ENCODE measurements at regions not wholly inside any gene's neighbourhood (a gene's known extent, or its start where the extent isn't known, plus 50 kb on each side); places are given as distances from the start of the nearest gene placed in this dataset.

GRCh38 chr2:136215449-136215848 is 97.5 kb upstream of the CXCR4 start:
- Mint-ChIP-seq H3K4me1 (peaks cover 17% of the 10 kb centered on the region), H3K36me3 (ENCODE audit: low read depth) (no peaks in the 10 kb centered on the region), H3K4me3 (no peak overlapping the region), H3K27me3 (no peaks in the 10 kb centered on the region), H3K27ac (peak overlapping the region; percentile 16)
- ATAC-seq = no peak
- H3K9me3 ChIP-seq (ENCODE audit: control insufficient read depth, low read length, poor library complexity, severe bottlenecking) = no peaks in the 10 kb centered on the region
- no peak for DNase-seq

- H3K4me1 Mint-ChIP-seq = peaks cover 17% of the 10 kb centered on the region
- no peak for DNase-seq
Observed at GRCh38 chr2:136214307-136215200, 96.6 kb upstream of the CXCR4 start.

GRCh38 chr2:136213836-136214235 is 95.9 kb upstream of the CXCR4 start:
- ATAC-seq (no peak), DNase-seq (no peak)
- H3K9me3 ChIP-seq (ENCODE audit: control insufficient read depth, low read length, poor library complexity, severe bottlenecking) = no peaks in the 10 kb centered on the region
- no peak overlapping the region for H3K4me3 Mint-ChIP-seq
- peak overlapping the region; percentile 90 for H3K27ac Mint-ChIP-seq
- H3K36me3 Mint-ChIP-seq (ENCODE audit: low read depth) = no peaks in the 10 kb centered on the region
- H3K27me3 Mint-ChIP-seq = no peaks in the 10 kb centered on the region
- peaks cover 17% of the 10 kb centered on the region for H3K4me1 Mint-ChIP-seq

More at GRCh38 chr2:136214307-136215200, 96.6 kb upstream of the CXCR4 start:
- Mint-ChIP-seq H3K4me3 (no peak overlapping the region), H3K27me3 (no peaks in the 10 kb centered on the region), H3K27ac (peak overlapping the region; percentile 90), H3K36me3 (ENCODE audit: low read depth) (no peaks in the 10 kb centered on the region)
- no peaks in the 10 kb centered on the region for H3K9me3 ChIP-seq (ENCODE audit: control insufficient read depth, low read length, poor library complexity, severe bottlenecking)
- ATAC-seq = peak; percentile 37

GRCh38 chr2:136212426-136213378 is 94.8 kb upstream of the CXCR4 start:
- Mint-ChIP-seq H3K27ac (peak overlapping the region; percentile 90), H3K4me3 (peak overlapping the region; percentile 13), H3K4me1 (peaks cover 15% of the 10 kb centered on the region), H3K36me3 (ENCODE audit: low read depth) (no peaks in the 10 kb centered on the region), H3K27me3 (no peaks in the 10 kb centered on the region)
- peak; percentile 82 for ATAC-seq
- H3K9me3 ChIP-seq (ENCODE audit: control insufficient read depth, low read length, poor library complexity, severe bottlenecking) = no peaks in the 10 kb centered on the region
- no peak for DNase-seq

DNA sequence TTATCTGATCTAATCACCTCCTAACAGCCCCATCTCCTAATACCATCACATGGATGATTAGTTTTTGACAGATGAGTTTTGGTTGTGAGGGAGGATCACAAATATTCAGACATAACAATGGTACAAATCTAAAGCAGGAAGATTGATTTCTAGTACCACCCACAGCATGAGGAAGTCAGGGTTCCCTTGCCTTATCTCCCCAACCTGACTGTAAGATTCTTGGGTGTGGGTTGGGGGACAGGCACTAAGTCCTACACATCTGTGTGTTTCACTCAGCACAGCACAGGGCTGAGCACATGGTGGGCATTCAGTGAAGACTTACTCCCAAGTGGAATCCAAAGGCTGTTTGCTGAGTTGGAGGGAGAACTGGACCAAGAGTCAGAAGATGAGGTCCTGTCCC is 93.8 kb upstream of the CXCR4 start:
- Mint-ChIP-seq H3K4me1 (peaks cover 19% of the 10 kb centered on the region), H3K27ac (peak overlapping the region; percentile 90), H3K4me3 (no peak overlapping the region), H3K27me3 (no peaks in the 10 kb centered on the region), H3K36me3 (ENCODE audit: low read depth) (no peaks in the 10 kb centered on the region)
- ATAC-seq = no peak
- H3K9me3 ChIP-seq (ENCODE audit: control insufficient read depth, low read length, poor library complexity, severe bottlenecking) = no peaks in the 10 kb centered on the region
- no peak for DNase-seq

DNA sequence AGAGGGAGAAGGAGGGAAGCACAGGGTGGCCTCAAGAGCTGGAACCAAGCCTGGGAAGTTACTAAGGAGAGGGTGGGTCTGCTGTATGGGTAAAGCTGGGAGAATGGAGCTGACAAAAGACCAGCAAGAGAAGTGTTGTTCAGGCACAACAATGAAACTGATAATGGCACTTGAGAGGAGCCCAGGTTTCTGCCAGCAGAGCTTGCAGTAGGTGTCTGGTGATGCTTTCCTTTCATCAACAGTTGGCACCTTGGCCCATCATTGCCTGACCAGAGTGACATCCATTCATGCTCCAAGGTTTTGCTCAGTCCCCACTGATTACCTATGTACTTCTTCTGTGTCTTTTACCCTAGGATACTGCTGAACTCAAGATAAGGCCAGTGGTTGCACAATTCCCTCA is 92.9 kb upstream of the CXCR4 start:
- H3K27ac Mint-ChIP-seq = no peak overlapping the region

GRCh38 chr2:136210455-136210805 is 92.5 kb upstream of the CXCR4 start:
- Mint-ChIP-seq H3K36me3 (ENCODE audit: low read depth) (no peaks in the 10 kb centered on the region), H3K4me3 (no peak overlapping the region), H3K27ac (no peak overlapping the region), H3K27me3 (no peaks in the 10 kb centered on the region), H3K4me1 (peaks cover 16% of the 10 kb centered on the region)
- DNase-seq = no peak
- ATAC-seq = no peak
- H3K9me3 ChIP-seq (ENCODE audit: control insufficient read depth, low read length, poor library complexity, severe bottlenecking) = no peaks in the 10 kb centered on the region

More for the DNA sequence above, 92.9 kb upstream of the CXCR4 start:
- no peak for DNase-seq
- H3K4me3 Mint-ChIP-seq = no peak overlapping the region
- no peaks in the 10 kb centered on the region for H3K9me3 ChIP-seq (ENCODE audit: control insufficient read depth, low read length, poor library complexity, severe bottlenecking)
- no peak for ATAC-seq
- H3K36me3 Mint-ChIP-seq (ENCODE audit: low read depth) = no peaks in the 10 kb centered on the region
- H3K27me3 Mint-ChIP-seq = no peaks in the 10 kb centered on the region
- H3K4me1 Mint-ChIP-seq = peaks cover 16% of the 10 kb centered on the region

DNA sequence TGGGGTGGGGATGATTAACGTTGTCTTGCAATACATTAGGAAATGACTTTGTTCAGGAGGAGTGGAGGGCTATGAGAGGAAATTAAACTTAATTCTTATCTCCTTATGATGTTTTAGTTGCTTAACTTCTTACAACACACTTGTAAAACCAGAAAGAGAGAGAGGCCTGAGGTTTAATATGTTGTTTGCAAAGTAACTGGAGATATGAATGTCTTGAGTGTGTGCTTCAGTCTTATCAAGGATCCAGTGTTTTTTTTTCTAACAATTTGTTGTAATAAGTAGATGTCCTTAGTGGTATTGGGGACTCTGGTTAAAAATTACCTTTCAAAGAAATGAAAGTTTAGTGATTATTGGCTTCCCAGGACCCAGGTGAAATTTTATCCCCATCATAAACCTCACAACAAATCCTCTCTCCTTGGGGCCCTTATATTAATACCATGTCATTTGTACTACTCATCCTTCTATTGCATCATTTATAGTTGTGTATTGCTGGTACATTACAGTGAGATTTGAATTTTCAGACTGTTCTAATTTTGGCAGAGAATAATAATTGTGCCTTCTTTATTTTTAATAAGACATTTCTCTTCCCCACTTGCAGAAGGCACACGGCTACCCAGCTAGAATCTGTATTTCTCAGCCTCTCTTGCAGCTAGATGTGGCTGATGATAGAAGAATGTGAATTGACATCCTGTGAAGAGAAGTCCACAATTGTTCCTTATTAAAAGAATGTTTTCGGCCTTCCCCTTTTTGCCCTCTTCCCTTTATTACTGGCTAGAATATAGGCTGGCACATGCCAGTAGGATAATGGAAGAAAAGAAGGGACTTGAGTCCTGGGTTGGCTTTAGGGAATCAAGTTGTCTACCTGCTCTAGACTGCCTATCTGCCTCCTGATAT is 91.9 kb upstream of the CXCR4 start:
- DNase-seq (no peak), ATAC-seq (no peak)
- Mint-ChIP-seq H3K27me3 (no peaks in the 10 kb centered on the region), H3K4me1 (peaks cover 16% of the 10 kb centered on the region), H3K4me3 (no peak overlapping the region), H3K36me3 (ENCODE audit: low read depth) (no peaks in the 10 kb centered on the region), H3K27ac (no peak overlapping the region)
- no peaks in the 10 kb centered on the region for H3K9me3 ChIP-seq (ENCODE audit: control insufficient read depth, low read length, poor library complexity, severe bottlenecking)

DNA sequence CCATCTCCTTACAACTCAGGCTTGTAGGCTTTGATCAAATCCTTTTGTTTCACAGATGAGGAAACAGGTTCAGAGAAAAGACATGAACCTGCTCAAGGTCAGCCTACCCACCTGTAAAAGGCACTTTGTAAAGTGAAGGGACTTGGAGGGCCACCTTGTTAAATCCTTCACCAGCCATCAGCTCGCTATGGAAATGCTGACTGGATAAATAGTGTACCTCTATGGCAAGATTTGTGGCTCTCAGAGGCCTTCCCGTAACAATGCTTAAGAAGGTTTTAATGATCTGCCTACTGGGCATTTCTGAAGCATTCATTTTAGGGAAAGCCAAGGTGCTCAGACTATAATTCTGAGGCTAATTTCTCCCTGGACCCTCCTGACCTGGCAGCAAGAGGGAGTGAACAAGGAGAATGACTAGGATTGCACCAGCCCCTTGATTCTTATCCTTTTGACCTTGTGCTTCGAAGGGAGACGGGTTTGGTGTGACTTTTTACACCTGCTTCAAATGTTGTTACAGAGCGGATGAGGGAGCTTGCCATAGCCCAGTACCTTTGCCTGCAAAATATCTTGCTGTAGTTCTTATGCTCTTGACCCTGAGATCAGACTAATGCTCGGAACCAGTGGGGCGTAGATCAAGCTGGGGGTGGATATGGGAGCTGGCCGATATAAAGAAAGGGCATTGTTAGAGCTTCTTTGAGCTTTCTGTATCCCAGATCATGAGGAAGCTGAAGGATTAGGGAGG is 90.9 kb upstream of the CXCR4 start:
- DNase-seq (no peak), ATAC-seq (no peak)
- Mint-ChIP-seq H3K4me1 (peaks cover 16% of the 10 kb centered on the region), H3K27ac (no peak overlapping the region), H3K4me3 (no peak overlapping the region), H3K27me3 (no peaks in the 10 kb centered on the region), H3K36me3 (ENCODE audit: low read depth) (no peaks in the 10 kb centered on the region)
- no peaks in the 10 kb centered on the region for H3K9me3 ChIP-seq (ENCODE audit: control insufficient read depth, low read length, poor library complexity, severe bottlenecking)

- no peak for ATAC-seq
- Mint-ChIP-seq H3K4me1 (peaks cover 10% of the 10 kb centered on the region), H3K36me3 (ENCODE audit: low read depth) (no peaks in the 10 kb centered on the region), H3K4me3 (no peak overlapping the region), H3K27me3 (no peaks in the 10 kb centered on the region), H3K27ac (no peak overlapping the region)
- no peaks in the 10 kb centered on the region for H3K9me3 ChIP-seq (ENCODE audit: control insufficient read depth, low read length, poor library complexity, severe bottlenecking)
- no peak for DNase-seq
Observed at GRCh38 chr2:136207665-136208064, 89.7 kb upstream of the CXCR4 start.

DNA sequence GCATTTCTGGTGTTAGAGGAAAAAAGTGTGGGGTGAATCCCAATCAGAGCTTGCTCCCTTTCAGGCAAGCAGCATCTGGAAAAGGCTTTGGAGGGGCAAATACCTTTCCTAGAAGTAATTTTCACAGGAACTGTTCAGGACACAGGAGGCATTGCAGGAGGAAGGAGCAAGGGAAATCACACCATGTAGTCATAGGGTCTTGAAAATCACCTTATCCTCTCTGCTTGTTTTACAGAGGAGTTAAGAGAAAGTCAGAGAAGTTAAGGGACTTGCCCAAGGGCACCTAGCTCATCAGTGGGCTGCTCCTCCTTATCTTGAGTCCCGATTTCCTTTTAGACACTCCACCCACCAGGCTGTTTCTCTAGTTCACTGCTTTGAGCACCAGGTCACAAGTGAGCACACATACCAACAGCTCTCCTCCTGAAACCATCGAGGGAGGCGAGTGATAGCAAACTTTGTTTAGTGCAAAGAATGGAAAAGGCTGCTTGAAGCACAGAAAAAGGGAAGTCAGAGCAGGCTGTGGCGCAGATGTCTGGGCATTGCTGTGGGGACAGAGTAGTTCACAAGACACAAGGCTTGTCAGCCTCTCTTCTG is 89.2 kb upstream of the CXCR4 start:
- Mint-ChIP-seq H3K36me3 (ENCODE audit: low read depth) (no peaks in the 10 kb centered on the region), H3K27ac (peak overlapping the region; percentile 3), H3K4me1 (peaks cover 6% of the 10 kb centered on the region), H3K27me3 (no peaks in the 10 kb centered on the region), H3K4me3 (no peak overlapping the region)
- ATAC-seq = peak; percentile 72
- no peak for DNase-seq
- no peaks in the 10 kb centered on the region for H3K9me3 ChIP-seq (ENCODE audit: control insufficient read depth, low read length, poor library complexity, severe bottlenecking)

DNA sequence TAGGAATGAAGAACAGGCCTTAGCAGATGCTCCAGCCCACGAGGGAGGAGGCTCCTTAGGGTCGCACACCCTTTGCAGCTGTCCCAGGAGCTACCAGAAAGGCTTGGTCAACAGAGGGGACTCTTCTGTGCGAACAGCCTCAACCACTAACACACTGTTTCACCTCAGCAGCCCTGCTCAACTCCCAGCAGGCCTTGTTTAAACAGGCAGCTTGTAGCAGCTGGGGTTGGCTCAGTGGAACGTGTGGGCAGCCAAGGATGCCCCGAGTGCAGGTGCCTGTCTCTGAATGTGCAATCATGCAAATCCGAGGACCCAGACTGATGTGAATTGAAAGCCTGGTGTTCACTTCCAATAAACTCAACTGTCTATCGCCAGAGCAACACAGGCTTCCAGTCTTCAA is 88.7 kb upstream of the CXCR4 start:
- Mint-ChIP-seq H3K4me1 (peaks cover 6% of the 10 kb centered on the region), H3K27me3 (no peaks in the 10 kb centered on the region), H3K4me3 (no peak overlapping the region), H3K36me3 (ENCODE audit: low read depth) (no peaks in the 10 kb centered on the region), H3K27ac (peak overlapping the region; percentile 3)
- no peaks in the 10 kb centered on the region for H3K9me3 ChIP-seq (ENCODE audit: control insufficient read depth, low read length, poor library complexity, severe bottlenecking)
- ATAC-seq = peak; percentile 72
- DNase-seq = no peak

All from T-helper 17 cell (primary cell).